ENCODE measurements at regions not wholly inside any gene's neighbourhood (a gene's known extent, or its start where the extent isn't known, plus 50 kb on each side); places are given as distances from the start of the nearest gene placed in this dataset.

DNA sequence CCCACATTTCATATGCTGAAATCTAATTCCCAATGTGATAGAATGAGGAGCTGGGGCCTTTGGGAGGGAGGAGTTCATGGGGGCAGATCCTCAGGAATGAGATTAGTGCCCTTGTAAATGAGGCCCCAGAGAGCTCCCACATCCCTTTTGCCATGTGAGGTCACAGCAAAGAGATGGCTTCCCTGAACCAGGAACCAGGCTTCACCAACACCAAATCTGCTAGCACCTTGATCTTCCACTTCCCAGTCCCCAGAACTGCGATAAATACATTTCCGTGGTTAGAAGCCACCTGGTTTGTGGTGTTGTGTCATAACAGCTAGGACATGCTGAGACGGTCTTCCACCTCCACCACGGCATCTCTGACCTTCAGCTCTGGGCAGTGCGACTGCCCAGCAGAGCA is 62.1 kb downstream of the ING1 start:
- no peak overlapping the region for H2AFZ ChIP-seq (ENCODE audit: low read length)
- no peak overlapping the region for H3K4me3 ChIP-seq (ENCODE audit: low read depth, low read length, poor library complexity, severe bottlenecking)
- H4K20me1 ChIP-seq (ENCODE audit: insufficient read depth, low read length) = no peaks in the 10 kb centered on the region
- no peaks in the 10 kb centered on the region for H3F3A ChIP-seq (ENCODE audit: insufficient read depth, low read length)
- no peaks in the 10 kb centered on the region for H3K4me1 ChIP-seq (ENCODE audit: insufficient read depth, low read length, severe bottlenecking)
- H3K27me3 ChIP-seq (ENCODE audit: insufficient read depth, low read length) = no peaks in the 10 kb centered on the region; the same call in 1 of the 2 replicates
- TF ChIP-seq, protein P1, sequence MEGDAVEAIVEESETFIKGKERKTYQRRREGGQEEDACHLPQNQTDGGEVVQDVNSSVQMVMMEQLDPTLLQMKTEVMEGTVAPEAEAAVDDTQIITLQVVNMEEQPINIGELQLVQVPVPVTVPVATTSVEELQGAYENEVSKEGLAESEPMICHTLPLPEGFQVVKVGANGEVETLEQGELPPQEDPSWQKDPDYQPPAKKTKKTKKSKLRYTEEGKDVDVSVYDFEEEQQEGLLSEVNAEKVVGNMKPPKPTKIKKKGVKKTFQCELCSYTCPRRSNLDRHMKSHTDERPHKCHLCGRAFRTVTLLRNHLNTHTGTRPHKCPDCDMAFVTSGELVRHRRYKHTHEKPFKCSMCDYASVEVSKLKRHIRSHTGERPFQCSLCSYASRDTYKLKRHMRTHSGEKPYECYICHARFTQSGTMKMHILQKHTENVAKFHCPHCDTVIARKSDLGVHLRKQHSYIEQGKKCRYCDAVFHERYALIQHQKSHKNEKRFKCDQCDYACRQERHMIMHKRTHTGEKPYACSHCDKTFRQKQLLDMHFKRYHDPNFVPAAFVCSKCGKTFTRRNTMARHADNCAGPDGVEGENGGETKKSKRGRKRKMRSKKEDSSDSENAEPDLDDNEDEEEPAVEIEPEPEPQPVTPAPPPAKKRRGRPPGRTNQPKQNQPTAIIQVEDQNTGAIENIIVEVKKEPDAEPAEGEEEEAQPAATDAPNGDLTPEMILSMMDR (IDR thresholded peaks at IDR 0.05; ENCODE audit: low read length) = no peak
- TF ChIP-seq EZH2 (IDR thresholded peaks at IDR 0.05; ENCODE audit: borderline replicate concordance, low read length) = no peak
- H3K36me3 ChIP-seq (ENCODE audit: insufficient read depth, low read length) = no peaks in the 10 kb centered on the region
- no peaks in the 10 kb centered on the region for H3K9me2 ChIP-seq (ENCODE audit: low read depth, low read length)
- no peaks in the 10 kb centered on the region for H3K9me3 ChIP-seq (ENCODE audit: low read length)
- H3K79me2 ChIP-seq (ENCODE audit: insufficient read depth, low read length) = no peaks in the 10 kb centered on the region
- no peak overlapping the region for H3K9ac ChIP-seq (ENCODE audit: low read length)
- H3K4me2 ChIP-seq (ENCODE audit: low read length) = no peak overlapping the region
- H3K27ac ChIP-seq (ENCODE audit: low read depth, low read length, poor library complexity, severe bottlenecking) = no peak overlapping the region

DNA sequence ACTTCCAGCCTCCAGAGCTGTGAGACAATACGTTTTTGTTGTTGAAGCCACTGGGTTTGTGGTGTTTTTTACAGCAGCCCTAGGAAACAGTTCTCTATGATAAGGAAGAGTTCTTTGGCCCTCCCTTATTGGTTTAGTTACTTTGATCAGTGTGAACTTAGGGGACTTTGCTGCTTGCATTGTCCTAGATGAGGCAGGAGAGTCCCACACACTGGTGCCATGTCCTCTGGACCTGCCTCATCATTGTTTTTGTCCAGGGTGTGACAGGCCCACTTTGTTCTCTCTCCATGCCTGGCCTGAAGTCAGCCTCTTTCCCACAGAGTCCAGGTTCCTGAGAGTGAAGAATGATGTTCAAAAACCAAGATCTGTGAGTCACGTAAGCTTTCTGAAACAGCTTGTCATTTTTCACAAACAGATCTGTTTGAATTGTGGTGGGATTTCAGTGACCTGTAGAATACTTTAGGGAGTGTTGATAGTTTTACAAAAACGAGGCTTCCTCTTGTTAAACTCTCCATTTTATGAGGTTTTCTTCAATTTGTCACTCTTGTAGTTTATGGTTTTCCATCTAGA is 63.8 kb downstream of the ING1 start:
- Histone ChIP-seq H3F3A (ENCODE audit: insufficient read depth, low read length) (no peaks in the 10 kb centered on the region), H3K79me2 (ENCODE audit: insufficient read depth, low read length) (no peaks in the 10 kb centered on the region), H3K27me3 (ENCODE audit: insufficient read depth, low read length) (no peaks in the 10 kb centered on the region; the same call in 1 of the 2 replicates), H3K9me3 (ENCODE audit: low read length) (no peaks in the 10 kb centered on the region), H3K4me1 (ENCODE audit: insufficient read depth, low read length, severe bottlenecking) (no peaks in the 10 kb centered on the region), H3K27ac (ENCODE audit: low read depth, low read length, poor library complexity, severe bottlenecking) (no peak overlapping the region), H3K9ac (ENCODE audit: low read length) (no peak overlapping the region), H3K4me3 (ENCODE audit: low read depth, low read length, poor library complexity, severe bottlenecking) (no peak overlapping the region), H2AFZ (ENCODE audit: low read length) (no peak overlapping the region), H3K4me2 (ENCODE audit: low read length) (no peak overlapping the region), H4K20me1 (ENCODE audit: insufficient read depth, low read length) (no peaks in the 10 kb centered on the region), H3K36me3 (ENCODE audit: insufficient read depth, low read length) (no peaks in the 10 kb centered on the region), H3K9me2 (ENCODE audit: low read depth, low read length) (no peaks in the 10 kb centered on the region)
- TF ChIP-seq, protein P1 (IDR thresholded peaks at IDR 0.05; ENCODE audit: low read length) = no peak
- no peak for TF ChIP-seq EZH2 (IDR thresholded peaks at IDR 0.05; ENCODE audit: borderline replicate concordance, low read length)

DNA sequence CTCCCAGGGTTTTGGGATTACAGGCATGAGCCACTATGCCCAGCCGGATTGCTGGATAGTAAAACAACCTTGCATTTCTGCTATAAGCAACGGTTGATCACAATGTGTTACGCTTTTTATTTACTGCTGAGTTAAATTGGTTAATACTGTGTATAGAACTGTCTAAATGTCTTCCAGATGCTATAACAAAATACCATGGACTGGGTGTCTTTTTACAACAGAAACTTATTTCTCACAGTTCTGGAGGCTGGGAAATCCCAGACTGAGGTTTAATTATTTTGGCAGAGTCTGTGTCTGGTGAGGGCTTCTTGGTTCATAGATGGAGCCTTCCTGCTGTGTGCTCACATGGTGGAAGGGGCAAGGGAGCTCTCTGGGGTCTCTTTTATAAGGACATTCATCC is 65.5 kb downstream of the ING1 start:
- peaks cover 5% of the 10 kb centered on the region; the same call in 1 of the 2 replicates for H3K27me3 ChIP-seq (ENCODE audit: insufficient read depth, low read length)
- TF ChIP-seq, protein P1 (IDR thresholded peaks at IDR 0.05; ENCODE audit: low read length) = no peak
- TF ChIP-seq EZH2 (IDR thresholded peaks at IDR 0.05; ENCODE audit: borderline replicate concordance, low read length) = no peak
- H4K20me1 ChIP-seq (ENCODE audit: insufficient read depth, low read length) = no peaks in the 10 kb centered on the region
- no peaks in the 10 kb centered on the region for H3K9me3 ChIP-seq (ENCODE audit: low read length)
- H3K4me2 ChIP-seq (ENCODE audit: low read length) = no peak overlapping the region
- H3F3A ChIP-seq (ENCODE audit: insufficient read depth, low read length) = no peaks in the 10 kb centered on the region
- no peak overlapping the region for H2AFZ ChIP-seq (ENCODE audit: low read length)
- H3K36me3 ChIP-seq (ENCODE audit: insufficient read depth, low read length) = no peaks in the 10 kb centered on the region
- no peak overlapping the region for H3K9ac ChIP-seq (ENCODE audit: low read length)
- no peaks in the 10 kb centered on the region for H3K9me2 ChIP-seq (ENCODE audit: low read depth, low read length)
- no peaks in the 10 kb centered on the region for H3K79me2 ChIP-seq (ENCODE audit: insufficient read depth, low read length)
- no peak overlapping the region for H3K4me3 ChIP-seq (ENCODE audit: low read depth, low read length, poor library complexity, severe bottlenecking)
- no peak overlapping the region for H3K27ac ChIP-seq (ENCODE audit: low read depth, low read length, poor library complexity, severe bottlenecking)
- H3K4me1 ChIP-seq (ENCODE audit: insufficient read depth, low read length, severe bottlenecking) = no peaks in the 10 kb centered on the region

All from OCI-LY1 (cell line).